GM18907 (cell line): ENCODE measurements at regions not wholly inside any gene's neighbourhood (a gene's known extent, or its start where the extent isn't known, plus 50 kb on each side); places are given as distances from the start of the nearest gene placed in this dataset.
"Not testable (repeated sequence)": the region's sequence is repeated elsewhere in the genome, so short reads cannot be mapped to it uniquely, and the experiment has no call there.

Experiments
- ATAC-seq: cut with Tn5 transposase; IDR thresholded peaks from one replicate; pipeline ENCODE4 v1.9.1; 2021; ENCODE audit warnings: mild to moderate bottlenecking, moderate library complexity; ENCODE audit not compliant: unreplicated experiment

GRCh38 chrX:63581906-63582305, 203.1 kb downstream of the ARHGEF9 start:
- no peak for ATAC-seq

GRCh38 chrX:63581398-63581797, 203.6 kb downstream of the ARHGEF9 start:
- no peak for ATAC-seq

GRCh38 chrX:63576533-63576932, 208.5 kb downstream of the ARHGEF9 start:
- no peak for ATAC-seq

- not testable (repeated sequence) for ATAC-seq
These were observed 209.3 kb downstream of the ARHGEF9 start for GRCh38 chrX:63575700-63576099.

- ATAC-seq: no peak
These were observed 215.7 kb upstream of the SPIN4 start for GRCh38 chrX:63566856-63567255.

GRCh38 chrX:63561425-63561824, 210.3 kb upstream of the SPIN4 start:
- ATAC-seq: no peak

GRCh38 chrX:63560601-63561218, 209.6 kb upstream of the SPIN4 start:
- ATAC-seq: peak; percentile 98

GRCh38 chrX:63551856-63552255, 200.7 kb upstream of the SPIN4 start:
- ATAC-seq: no peak

- ATAC-seq: no peak
These were observed 179.5 kb upstream of the SPIN4 start for GRCh38 chrX:63530654-63531053.

- no peak for ATAC-seq
These were observed 178.8 kb upstream of the SPIN4 start for GRCh38 chrX:63529961-63530360.

GRCh38 chrX:63526863-63527262, 175.7 kb upstream of the SPIN4 start:
- no peak for ATAC-seq

- peak; percentile 81 for ATAC-seq
These were observed 174.4 kb upstream of the SPIN4 start for GRCh38 chrX:63525491-63525890.

GRCh38 chrX:63519368-63519767, 168.2 kb upstream of the SPIN4 start:
- not testable (repeated sequence) for ATAC-seq

GRCh38 chrX:63514569-63515080, 163.5 kb upstream of the SPIN4 start:
- ATAC-seq: no peak

- no peak for ATAC-seq
These were observed 162.9 kb upstream of the SPIN4 start for GRCh38 chrX:63513825-63514568.

GRCh38 chrX:63511361-63511760, 160.2 kb upstream of the SPIN4 start:
- no peak for ATAC-seq

GRCh38 chrX:63508668-63509067, 157.5 kb upstream of the SPIN4 start:
- no peak for ATAC-seq

GRCh38 chrX:63506320-63506719, 155.2 kb upstream of the SPIN4 start:
- peak; percentile 59 for ATAC-seq

GRCh38 chrX:63503541-63503940, 152.4 kb upstream of the SPIN4 start:
- no peak for ATAC-seq

GRCh38 chrX:63488546-63489373, 137.6 kb upstream of the SPIN4 start:
- no peak for ATAC-seq

- ATAC-seq: no peak
These were observed 124.1 kb upstream of the SPIN4 start for GRCh38 chrX:63475200-63475599.
